ENCODE measurements at regions not wholly inside any gene's neighbourhood (a gene's known extent, or its start where the extent isn't known, plus 50 kb on each side); places are given as distances from the start of the nearest gene placed in this dataset.

- H3K4me1 ChIP-seq (ENCODE audit: insufficient read depth, low read length), result no peaks in the 10 kb centered on the region
- H3K27ac Mint-ChIP-seq (ENCODE audit: unreplicated experiment), result no peak overlapping the region
- no peak overlapping the region for H3K4me3 ChIP-seq (ENCODE audit: insufficient read depth, low read depth, low read length)
- H3K27me3 Mint-ChIP-seq (ENCODE audit: low read depth, unreplicated experiment), result peaks cover 37% of the 10 kb centered on the region
- no peak for TF ChIP-seq CTCF (IDR thresholded peaks at IDR 0.05; ENCODE audit: insufficient read depth, low read depth, low read length)
- H4K20me1 ChIP-seq (ENCODE audit: insufficient read depth, low read length), result no peaks in the 10 kb centered on the region
- H3K36me3 ChIP-seq (ENCODE audit: insufficient read depth, low read length), result no peaks in the 10 kb centered on the region
- no peaks in the 10 kb centered on the region for H3K4me1 Mint-ChIP-seq (ENCODE audit: low read depth, unreplicated experiment)
- no peak overlapping the region for H3K4me3 Mint-ChIP-seq (ENCODE audit: unreplicated experiment)
- no peaks in the 10 kb centered on the region for H3K36me3 Mint-ChIP-seq (ENCODE audit: low read depth, unreplicated experiment)
- H3K27ac ChIP-seq (ENCODE audit: low read depth, low read length), result no peak overlapping the region
- H3K27me3 ChIP-seq (ENCODE audit: insufficient read depth, low read length), result no peaks in the 10 kb centered on the region
- H3K4me2 ChIP-seq (ENCODE audit: low read length), result no peak overlapping the region
- H3K9me3 Mint-ChIP-seq (ENCODE audit: unreplicated experiment), result no peaks in the 10 kb centered on the region
- H3K9ac ChIP-seq (ENCODE audit: low read length), result no peak overlapping the region
- DNase-seq (ENCODE audit: low read depth), result no peak
- no peak for FAIRE-seq
- H3K79me2 ChIP-seq (ENCODE audit: insufficient read depth, low read length), result no peaks in the 10 kb centered on the region
- no peaks in the 10 kb centered on the region for H3K9me3 ChIP-seq (ENCODE audit: insufficient read depth, low read depth, low read length)
- no peak overlapping the region for H2AFZ ChIP-seq (ENCODE audit: low read depth, low read length)
Observed at GRCh38 chr13:27855381-27855780, 63.1 kb downstream of the GSX1 start.

- H3K4me3 ChIP-seq (ENCODE audit: insufficient read depth, low read depth, low read length), result no peak overlapping the region
- H3K9me3 ChIP-seq (ENCODE audit: insufficient read depth, low read depth, low read length), result no peaks in the 10 kb centered on the region
- Mint-ChIP-seq H3K4me1 (ENCODE audit: low read depth, unreplicated experiment) (no peaks in the 10 kb centered on the region), H3K4me3 (ENCODE audit: unreplicated experiment) (no peak overlapping the region), H3K36me3 (ENCODE audit: low read depth, unreplicated experiment) (no peaks in the 10 kb centered on the region), H3K9me3 (ENCODE audit: unreplicated experiment) (no peaks in the 10 kb centered on the region), H3K27me3 (ENCODE audit: low read depth, unreplicated experiment) (peaks cover 26% of the 10 kb centered on the region), H3K27ac (ENCODE audit: unreplicated experiment) (no peak overlapping the region)
- no peaks in the 10 kb centered on the region for H3K4me1 ChIP-seq (ENCODE audit: insufficient read depth, low read length)
- no peak overlapping the region for H3K27ac ChIP-seq (ENCODE audit: low read depth, low read length)
- TF ChIP-seq EZH2 (IDR thresholded peaks at IDR 0.05; ENCODE audit: insufficient read depth, low read length) (no peak), CTCF (IDR thresholded peaks at IDR 0.05; ENCODE audit: insufficient read depth, low read depth, low read length) (no peak)
- H3K36me3 ChIP-seq (ENCODE audit: insufficient read depth, low read length), result no peaks in the 10 kb centered on the region
- no peaks in the 10 kb centered on the region for H4K20me1 ChIP-seq (ENCODE audit: insufficient read depth, low read length)
- DNase-seq (ENCODE audit: low read depth) (no peak), FAIRE-seq (no peak)
- no peaks in the 10 kb centered on the region for H3K79me2 ChIP-seq (ENCODE audit: insufficient read depth, low read length)
- H2AFZ ChIP-seq (ENCODE audit: low read depth, low read length), result no peak overlapping the region
- no peak overlapping the region for H3K4me2 ChIP-seq (ENCODE audit: low read length)
- H3K9ac ChIP-seq (ENCODE audit: low read length), result no peak overlapping the region
- no peaks in the 10 kb centered on the region for H3K27me3 ChIP-seq (ENCODE audit: insufficient read depth, low read length)
Observed at GRCh38 chr13:27857282-27857681, 62.5 kb upstream of the PDX1 start.

GRCh38 chr13:27858046-27858445 is 61.8 kb upstream of the PDX1 start:
- FAIRE-seq (no peak), DNase-seq (ENCODE audit: low read depth) (no peak)
- no peak for TF ChIP-seq CTCF (IDR thresholded peaks at IDR 0.05; ENCODE audit: insufficient read depth, low read depth, low read length)
- no peak for TF ChIP-seq EZH2 (IDR thresholded peaks at IDR 0.05; ENCODE audit: insufficient read depth, low read length)
- Histone ChIP-seq H3K27ac (ENCODE audit: low read depth, low read length) (no peak overlapping the region), H3K36me3 (ENCODE audit: insufficient read depth, low read length) (no peaks in the 10 kb centered on the region), H3K4me1 (ENCODE audit: insufficient read depth, low read length) (no peaks in the 10 kb centered on the region), H3K27me3 (ENCODE audit: insufficient read depth, low read length) (no peaks in the 10 kb centered on the region), H3K79me2 (ENCODE audit: insufficient read depth, low read length) (no peaks in the 10 kb centered on the region), H2AFZ (ENCODE audit: low read depth, low read length) (no peak overlapping the region), H3K4me3 (ENCODE audit: insufficient read depth, low read depth, low read length) (no peak overlapping the region), H3K9me3 (ENCODE audit: insufficient read depth, low read depth, low read length) (no peaks in the 10 kb centered on the region), H4K20me1 (ENCODE audit: insufficient read depth, low read length) (no peaks in the 10 kb centered on the region), H3K4me2 (ENCODE audit: low read length) (no peak overlapping the region), H3K9ac (ENCODE audit: low read length) (no peak overlapping the region)
- no peaks in the 10 kb centered on the region for H3K36me3 Mint-ChIP-seq (ENCODE audit: low read depth, unreplicated experiment)
- no peak overlapping the region for H3K27ac Mint-ChIP-seq (ENCODE audit: unreplicated experiment)
- no peaks in the 10 kb centered on the region for H3K9me3 Mint-ChIP-seq (ENCODE audit: unreplicated experiment)
- H3K27me3 Mint-ChIP-seq (ENCODE audit: low read depth, unreplicated experiment), result peaks cover 22% of the 10 kb centered on the region
- H3K4me1 Mint-ChIP-seq (ENCODE audit: low read depth, unreplicated experiment), result no peaks in the 10 kb centered on the region
- H3K4me3 Mint-ChIP-seq (ENCODE audit: unreplicated experiment), result no peak overlapping the region

Measured in astrocyte (in vitro differentiated cells and primary cell).